ENCODE measurements at regions not wholly inside any gene's neighbourhood (a gene's known extent, or its start where the extent isn't known, plus 50 kb on each side); places are given as distances from the start of the nearest gene placed in this dataset.

- intact Hi-C loops (cut with micrococcal nuclease) = no loop called here
- FAIRE-seq = no peak
- no TSS peak for BruUV-seq (replicated peaks)
- ChIA-PET CTCF (no interaction called here), POLR2A (no interaction called here)
- dilution Hi-C loops (cut with MboI; ENCODE audit: extremely low pct_ligation_motif_present, low sequenced_read_pairs) = no loop called here
- H3K27me3 ChIP-seq (ENCODE audit: control insufficient read depth in 2 of 2, insufficient read depth in 2 of 2, low read length in 2 of 2) = no peaks in the 10 kb centered on the region
- H3K9me1 ChIP-seq (replicated peaks; ENCODE audit: control insufficient read depth, extremely low read depth, insufficient read depth, low read length) = no peaks in the 10 kb centered on the region
- TF ChIP-seq FOS (IDR thresholded peaks at IDR 0.05; ENCODE audit: borderline replicate concordance, insufficient read depth, low read length) (no peak), CTCF (IDR thresholded peaks at IDR 0.05; ENCODE audit: extremely low read depth in 1 of 2, insufficient read depth in 1 of 2, low read depth in 1 of 2, low read length in 2 of 2) (no peak), POLR2AphosphoS5 (IDR thresholded peaks at IDR 0.05; ENCODE audit: insufficient read depth, low read depth, low read length) (no peak), JUN (IDR thresholded peaks at IDR 0.05; ENCODE audit: borderline replicate concordance, insufficient read depth, insufficient read length, low read depth) (no peak), GATA2 (IDR thresholded peaks at IDR 0.05; ENCODE audit: insufficient read depth, insufficient read length, low read depth, low read length) (no peak), EZH2 (IDR thresholded peaks at IDR 0.05; ENCODE audit: borderline replicate concordance, low read depth, low read length, severe bottlenecking) (no peak), MYC (IDR thresholded peaks at IDR 0.05; ENCODE audit: low read depth, low read length) (no peak), MAX (IDR thresholded peaks at IDR 0.05; ENCODE audit: insufficient read depth, insufficient read length) (no peak), POLR2A (IDR thresholded peaks at IDR 0.05; ENCODE audit: low read depth, low read length) (no peak)
- H3K9ac ChIP-seq (replicated peaks; ENCODE audit: extremely low read depth, insufficient read depth, low read length) = no peak overlapping the region
- H3K4me2 ChIP-seq (ENCODE audit: insufficient read depth, low read length) = no peak overlapping the region
- DNase-seq (ENCODE audit: low read depth, low spot score) = no peak
- no peak overlapping the region for H3K27ac ChIP-seq (ENCODE audit: insufficient read depth, low read depth, low read length)
- H3K36me3 ChIP-seq (ENCODE audit: control insufficient read depth in 2 of 2, extremely low read depth in 1 of 2, insufficient read depth in 2 of 2, low read length in 2 of 2) = no peaks in the 10 kb centered on the region
- H3K9me3 ChIP-seq (replicated peaks; ENCODE audit: control insufficient read depth, insufficient read depth, low read length) = no peaks in the 10 kb centered on the region
- H2AFZ ChIP-seq (ENCODE audit: low read depth, low read length) = no peak overlapping the region
- no peaks in the 10 kb centered on the region for H4K20me1 ChIP-seq (replicated peaks; ENCODE audit: control insufficient read depth, extremely low read depth, insufficient read depth, low read length)
- H3K79me2 ChIP-seq (ENCODE audit: control insufficient read depth, insufficient read depth, low read length) = no peaks in the 10 kb centered on the region
- no peak overlapping the region for H3K4me3 ChIP-seq (replicated peaks in 1 of 3; ENCODE audit: insufficient read depth in 1 of 3, low read depth in 1 of 3, low read length in 3 of 3)
- H3K4me1 ChIP-seq (ENCODE audit: control insufficient read depth, extremely low read depth, insufficient read depth, low read length) = no peaks in the 10 kb centered on the region
Measured at GRCh38 chr18:34085140-34085739, 139.5 kb downstream of the NOL4 start.

Measured in endothelial cell of umbilical vein (primary cell).